CD4-positive, alpha-beta T cell treated with Interleukin-12 subunit alpha and Interleukin-12 subunit beta, for 1 hour (primary cell): ENCODE measurements at regions not wholly inside any gene's neighbourhood (a gene's known extent, or its start where the extent isn't known, plus 50 kb on each side); places are given as distances from the start of the nearest gene placed in this dataset.
"Not testable (repeated sequence)": the region's sequence is repeated elsewhere in the genome, so short reads cannot be mapped to it uniquely, and the experiment has no call there.

ENCODE experiments used
- DNase-seq: peaks from one replicate; pipeline ENCODE4 v3.0.0-alpha.2; 2020

- DNase-seq: no peak
These were observed 185.9 kb upstream of the SULF2 start for GRCh38 chr20:47971058-47971791.

- no peak for DNase-seq
These were observed 185.1 kb upstream of the SULF2 start for GRCh38 chr20:47970282-47970903.

GRCh38 chr20:47969426-47969825, 184.1 kb upstream of the SULF2 start:
- no peak for DNase-seq

GRCh38 chr20:47968541-47969310, 183.4 kb upstream of the SULF2 start:
- DNase-seq: no peak

GRCh38 chr20:47964149-47964548, 178.9 kb upstream of the SULF2 start:
- DNase-seq: no peak

- DNase-seq: no peak
These were observed 177.7 kb upstream of the SULF2 start for GRCh38 chr20:47963022-47963421.

- DNase-seq: no peak
These were observed 177.1 kb upstream of the SULF2 start for GRCh38 chr20:47962286-47962963.

GRCh38 chr20:47960769-47961541, 175.7 kb upstream of the SULF2 start:
- DNase-seq: no peak

GRCh38 chr20:47960277-47960676, 175.0 kb upstream of the SULF2 start:
- DNase-seq: no peak

- DNase-seq: not testable (repeated sequence)
These were observed 172.9 kb upstream of the SULF2 start for GRCh38 chr20:47957989-47958801.

GRCh38 chr20:47957135-47957534, 171.9 kb upstream of the SULF2 start:
- no peak for DNase-seq

GRCh38 chr20:47956268-47956995, 171.2 kb upstream of the SULF2 start:
- DNase-seq: no peak

- DNase-seq: no peak
These were observed 168.2 kb upstream of the SULF2 start for GRCh38 chr20:47953471-47953870.

- no peak for DNase-seq
These were observed 166.8 kb upstream of the SULF2 start for GRCh38 chr20:47952023-47952564.

- no peak for DNase-seq
These were observed 166.3 kb upstream of the SULF2 start for GRCh38 chr20:47951521-47951971.

- no peak for DNase-seq
These were observed 165.6 kb upstream of the SULF2 start for GRCh38 chr20:47950913-47951283.

- no peak for DNase-seq
These were observed 165.0 kb upstream of the SULF2 start for GRCh38 chr20:47950124-47950912.

GRCh38 chr20:47949230-47949629, 163.9 kb upstream of the SULF2 start:
- no peak for DNase-seq

GRCh38 chr20:47944682-47945081, 159.4 kb upstream of the SULF2 start:
- no peak for DNase-seq

GRCh38 chr20:47941869-47942268, 156.6 kb upstream of the SULF2 start:
- DNase-seq: no peak
